Esophagus muscularis mucosa (tissue), 4 donors: ENCODE measurements at regions not wholly inside any gene's neighbourhood (a gene's known extent, or its start where the extent isn't known, plus 50 kb on each side); places are given as distances from the start of the nearest gene placed in this dataset.
"Not testable (repeated sequence)": the region's sequence is repeated elsewhere in the genome, so short reads cannot be mapped to it uniquely, and the experiment has no call there.

Source experiments
- DNase-seq: peaks from one replicate; pipeline ENCODE4 v3.0.0-alpha.2; 2017; ENCODE audit errors: extremely low spot score
- H3K27ac ChIP-seq, 4 donors: fragments of 200-600 bp; sonication (generic); replicated peaks in 1 of 4; 1 replicate in 3 of 4; 2 replicates in 1 of 4; pipeline ENCODE4 v1.5.1; 2016 to 2019; ENCODE audit warnings: mild to moderate bottlenecking in 1 of 4
- H3K27me3 ChIP-seq, 4 donors: fragments of 200-600 bp; sonication (generic); one replicate each; pipeline versions ENCODE4 v1.5.1 to v1.6.0; 2016 to 2019
- H3K36me3 ChIP-seq, 4 donors: fragments of 200-600 bp; sonication (generic); one replicate each; pipeline ENCODE4 v1.5.1; 2016 to 2019
- H3K4me1 ChIP-seq, 4 donors: fragments of 200-600 bp; sonication (generic); one replicate each; pipeline ENCODE4 v1.5.1; 2016 to 2019
- H3K4me3 ChIP-seq, 4 donors: fragments of 200-600 bp; sonication (generic); 1 replicate in 2 of 4; 2 replicates in 2 of 4; pipeline ENCODE4 v1.5.1; 2016 to 2019; ENCODE audit warnings: mild to moderate bottlenecking in 4 of 4, moderate library complexity in 1 of 4
- H3K9me3 ChIP-seq, 4 donors: fragments of 200-600 bp; sonication (generic); 1 replicate in 3 of 4; 2 replicates in 1 of 4; pipeline ENCODE4 v1.5.1; 2016 to 2019
- EP300 ChIP-seq: sonication (generic); formaldehyde crosslinking; IDR thresholded peaks from one replicate; pipeline ENCODE4 v1.6.1; 2017; ENCODE audit warnings: antibody characterized with exemption
- POLR2A ChIP-seq: fragments of 450-650 bp; IDR thresholded peaks from one replicate; pipeline ENCODE4 v1.6.1; 2017; ENCODE audit warnings: antibody characterized with exemption, moderate library complexity, mild to moderate bottlenecking, low read depth
- POLR2AphosphoS5 ChIP-seq, 2 donors: sonication (generic); formaldehyde crosslinking; IDR thresholded peaks; one replicate each; pipeline ENCODE4 v1.6.1; 2017; ENCODE audit warnings: antibody characterized with exemption in 2 of 2
- WGBS: methylation state at CpG from one replicate; pipeline ENCODE4 v1.1.5; 2018; 5-methylcytosine and 5-hydroxymethylcytosine counted together
- intact Hi-C: fragments of 100-400 bp; cut with DNase I; formaldehyde crosslinking; loops from one replicate; pipeline ENCODE4 v1.15.1; 2023
- TF ChIP-seq, protein P1 (sequence below), 3 experiments: fragments of 200-600 bp in 2 of 3; fragments of 450-650 bp in 1 of 3; sonication (generic) in 2 of 3; IDR thresholded peaks; one replicate each; pipeline ENCODE4 v1.5.1; 2017 to 2019; ENCODE audit warnings: antibody characterized with exemption in 3 of 3, mild to moderate bottlenecking in 2 of 3, moderate library complexity in 1 of 3

DNA sequence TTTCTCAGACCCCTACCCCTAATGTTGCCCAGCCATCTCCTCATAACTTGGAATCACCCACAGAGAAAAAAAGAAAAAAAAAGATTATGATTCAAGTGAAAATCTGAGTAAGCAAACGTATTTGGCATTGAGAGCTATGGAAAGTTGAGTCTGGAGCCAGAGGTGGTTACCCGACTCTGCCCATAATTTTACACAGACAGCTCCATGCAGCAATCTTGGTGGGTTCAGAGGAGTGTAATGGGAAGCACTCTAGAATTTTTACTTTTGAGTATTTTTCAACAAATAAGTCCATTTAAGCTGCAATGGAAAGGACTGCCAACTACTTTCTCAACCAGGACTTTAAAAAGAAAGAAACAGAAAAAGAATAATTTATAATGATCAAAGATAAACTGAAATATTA, 62.7 kb downstream of the ZC3H11B start:
- WGBS = 64% methylated on average over 2 of the region's 2 CpGs
- Histone ChIP-seq H3K4me3 (no peak overlapping the region), H3K27ac (no peak overlapping the region), H3K9me3 (no peaks in the 10 kb centered on the region), H3K4me1 (peaks cover 0 to 6% (median 2%) of the 10 kb centered on the region in 4 donors), H3K27me3 (no peaks in the 10 kb centered on the region), H3K36me3 (no peaks in the 10 kb centered on the region)
- TF ChIP-seq, protein P1, sequence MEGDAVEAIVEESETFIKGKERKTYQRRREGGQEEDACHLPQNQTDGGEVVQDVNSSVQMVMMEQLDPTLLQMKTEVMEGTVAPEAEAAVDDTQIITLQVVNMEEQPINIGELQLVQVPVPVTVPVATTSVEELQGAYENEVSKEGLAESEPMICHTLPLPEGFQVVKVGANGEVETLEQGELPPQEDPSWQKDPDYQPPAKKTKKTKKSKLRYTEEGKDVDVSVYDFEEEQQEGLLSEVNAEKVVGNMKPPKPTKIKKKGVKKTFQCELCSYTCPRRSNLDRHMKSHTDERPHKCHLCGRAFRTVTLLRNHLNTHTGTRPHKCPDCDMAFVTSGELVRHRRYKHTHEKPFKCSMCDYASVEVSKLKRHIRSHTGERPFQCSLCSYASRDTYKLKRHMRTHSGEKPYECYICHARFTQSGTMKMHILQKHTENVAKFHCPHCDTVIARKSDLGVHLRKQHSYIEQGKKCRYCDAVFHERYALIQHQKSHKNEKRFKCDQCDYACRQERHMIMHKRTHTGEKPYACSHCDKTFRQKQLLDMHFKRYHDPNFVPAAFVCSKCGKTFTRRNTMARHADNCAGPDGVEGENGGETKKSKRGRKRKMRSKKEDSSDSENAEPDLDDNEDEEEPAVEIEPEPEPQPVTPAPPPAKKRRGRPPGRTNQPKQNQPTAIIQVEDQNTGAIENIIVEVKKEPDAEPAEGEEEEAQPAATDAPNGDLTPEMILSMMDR (IDR thresholded peaks at IDR 0.05) = no peak
- no peak for TF ChIP-seq EP300
- no peak for TF ChIP-seq POLR2AphosphoS5 (IDR thresholded peaks at IDR 0.05)
- TF ChIP-seq POLR2A = no peak
- intact Hi-C loops = no loop called here
- no peak for DNase-seq

DNA sequence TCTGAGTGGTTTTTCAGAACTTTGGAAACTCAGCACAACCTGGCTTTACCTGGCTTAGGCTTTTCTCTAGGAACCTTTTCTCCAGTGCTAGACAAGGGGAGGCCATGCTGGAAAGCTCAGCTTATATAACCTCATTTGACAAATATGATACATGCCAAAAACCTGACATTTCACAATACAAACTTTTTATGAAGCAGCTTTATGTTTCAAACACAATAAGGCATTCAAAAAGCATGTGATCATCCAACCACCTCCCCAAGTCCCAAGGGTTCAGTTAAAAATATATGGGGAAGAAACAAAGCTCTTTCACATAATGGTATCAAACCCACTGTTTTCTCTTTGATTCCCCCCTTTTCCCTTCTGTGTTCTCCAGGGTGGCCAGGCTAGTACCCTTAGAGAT, 63.7 kb downstream of the ZC3H11B start:
- Histone ChIP-seq H3K9me3 (no peaks in the 10 kb centered on the region), H3K27ac (no peak overlapping the region), H3K4me3 (no peak overlapping the region), H3K27me3 (no peaks in the 10 kb centered on the region), H3K4me1 (no peaks in the 10 kb centered on the region), H3K36me3 (no peaks in the 10 kb centered on the region)
- intact Hi-C loops = no loop called here
- DNase-seq = no peak
- TF ChIP-seq EP300 = no peak
- TF ChIP-seq POLR2AphosphoS5 (IDR thresholded peaks at IDR 0.05) = no peak
- no peak for TF ChIP-seq POLR2A
- TF ChIP-seq, protein P1 (IDR thresholded peaks at IDR 0.05) = no peak

DNA sequence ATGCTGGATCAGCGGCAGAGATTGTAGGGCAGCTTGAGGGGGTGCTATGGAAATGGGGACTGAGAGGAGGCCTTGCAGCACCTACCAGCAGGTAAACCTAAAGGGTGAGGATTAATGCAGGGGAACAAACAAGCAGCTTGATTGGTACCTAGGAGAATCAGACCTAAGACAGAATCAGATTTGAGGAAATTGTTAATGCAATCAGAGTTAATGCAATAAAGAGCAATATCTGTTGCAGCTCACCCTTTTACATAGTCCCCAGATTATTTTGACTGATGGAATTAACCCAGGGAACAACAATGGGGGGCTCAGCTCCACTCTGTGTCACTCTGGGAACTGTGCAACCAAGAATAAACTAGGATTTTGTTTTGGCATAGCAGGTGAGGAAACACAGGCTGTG, 64.5 kb downstream of the ZC3H11B start:
- Histone ChIP-seq H3K4me1 (no peaks in the 10 kb centered on the region), H3K27ac (no peak overlapping the region), H3K9me3 (no peaks in the 10 kb centered on the region), H3K4me3 (no peak overlapping the region), H3K36me3 (no peaks in the 10 kb centered on the region), H3K27me3 (no peaks in the 10 kb centered on the region)
- intact Hi-C loops = no loop called here
- TF ChIP-seq EP300 (no peak), POLR2A (no peak), POLR2AphosphoS5 (IDR thresholded peaks at IDR 0.05) (no peak)
- TF ChIP-seq, protein P1 (IDR thresholded peaks at IDR 0.05) = no peak
- 100% methylated on average over 1 of the region's 1 CpG for WGBS
- DNase-seq = no peak

DNA sequence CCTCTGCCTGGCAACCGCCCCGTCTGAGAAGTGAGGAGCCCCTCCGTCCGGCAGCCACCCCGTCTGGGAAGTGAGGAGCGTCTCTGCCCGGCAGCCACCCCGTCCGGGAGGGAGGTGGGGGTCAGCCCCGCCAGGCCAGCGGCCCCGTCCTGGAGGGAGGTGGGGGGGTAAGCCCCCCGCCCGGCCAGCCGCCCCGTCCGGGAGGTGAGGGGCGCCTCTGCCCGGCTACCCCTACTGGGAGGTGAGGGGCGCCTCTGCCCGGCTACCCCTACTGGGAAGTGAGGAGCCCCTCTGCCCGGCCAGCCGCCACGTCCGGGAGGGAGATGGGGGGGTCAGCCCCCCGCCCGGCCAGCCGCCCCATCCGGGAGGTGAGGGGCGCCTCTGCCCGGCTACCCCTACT, 67.1 kb downstream of the ZC3H11B start:
- H3K4me1 ChIP-seq, DNase-seq, H3K27ac ChIP-seq, H3K4me3 ChIP-seq, H3K36me3 ChIP-seq, H3K9me3 ChIP-seq, intact Hi-C loops, H3K27me3 ChIP-seq: not testable (repeated sequence)
- 88% methylated on average over 5 of the region's 31 CpGs for WGBS

DNA sequence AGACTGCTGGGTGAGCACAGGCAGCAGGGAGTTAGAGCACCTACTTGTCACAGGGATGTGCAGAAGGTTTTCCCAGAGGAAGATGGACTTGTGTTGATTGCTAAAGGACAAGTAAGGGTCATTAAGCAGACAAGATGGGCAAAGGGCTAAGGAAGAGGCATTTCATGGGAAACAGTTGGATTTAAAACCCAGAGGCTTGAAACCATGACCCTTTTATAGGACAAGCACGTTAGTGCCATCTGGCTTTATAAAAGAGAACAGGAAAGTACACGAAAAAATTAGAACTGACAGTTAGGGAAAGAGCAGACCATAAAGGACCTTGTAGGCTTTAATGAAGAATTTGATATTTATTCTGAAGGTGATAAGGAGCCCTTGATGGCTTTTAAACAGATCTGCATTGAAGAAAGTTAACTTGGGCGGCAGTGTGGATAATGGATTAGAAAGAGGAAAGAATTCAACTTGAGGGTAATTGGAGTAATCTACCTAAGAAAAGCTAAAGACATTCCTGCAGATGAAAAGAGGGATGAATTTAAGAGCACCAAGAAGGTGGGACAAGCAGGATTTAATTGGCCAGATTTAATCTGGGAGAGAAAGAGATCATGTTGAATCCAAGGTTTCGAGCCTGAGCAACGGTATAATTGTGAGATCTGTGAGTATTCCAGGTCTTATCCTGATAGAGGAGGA, 68.6 kb downstream of the ZC3H11B start:
- no peak overlapping the region for H3K4me3 ChIP-seq
- no peaks in the 10 kb centered on the region for H3K36me3 ChIP-seq
- TF ChIP-seq, protein P1 (IDR thresholded peaks at IDR 0.05) = no peak
- TF ChIP-seq POLR2AphosphoS5 (IDR thresholded peaks at IDR 0.05) (no peak), EP300 (no peak), POLR2A (no peak)
- H3K4me1 ChIP-seq = no peaks in the 10 kb centered on the region
- no peak overlapping the region for H3K27ac ChIP-seq
- H3K9me3 ChIP-seq = no peaks in the 10 kb centered on the region
- H3K27me3 ChIP-seq = no peaks in the 10 kb centered on the region
- intact Hi-C loops = no loop called here
- WGBS = 75% methylated on average over 5 of the region's 5 CpGs
- no peak for DNase-seq
